HepG2 (cell line): ENCODE measurements at regions not wholly inside any gene's neighbourhood (a gene's known extent, or its start where the extent isn't known, plus 50 kb on each side); places are given as distances from the start of the nearest gene placed in this dataset.

ENCODE experiments used
- ATAC-seq: fragments of 200-7000 bp; cut with Tn5 transposase; 3 replicates; pipeline ENCODE4 v1.9.1; 2020; ENCODE audit warnings: mild to moderate bottlenecking, moderate library complexity
- BruUV-seq: library from RNA; stranded (reverse); fragments of 400-500 nt; replicated peaks from 2 replicates; lab custom pipeline; 2021; lab: Mats Ljungman, UMichigan
- CTCF ChIA-PET: fragments of 300-600 bp; formaldehyde crosslinking; extraction: SDS; loops from one replicate; lab custom pipeline; 2021; ENCODE audit warnings: low total read pairs, inconsistent platforms, low intra/inter-chr PET ratio; lab: Yijun Ruan, JAX
- POLR2A ChIA-PET: fragments of 350-600 bp; sonication (Branson Sonifier 250); formaldehyde crosslinking; loops from one replicate; lab custom pipeline; 2020; ENCODE audit warnings: antibody characterized with exemption, inconsistent platforms; lab: Yijun Ruan, JAX
- DNase-seq: peaks from one replicate; pipeline ENCODE4 v3.0.0-alpha.2; 2015; ENCODE audit warnings: low spot score
- FAIRE-seq: peaks from 3 replicates; lab custom pipeline; 2011; peaks lifted over from hg19 to GRCh38; lab: Jason Lieb, UNC
- H2AFZ ChIP-seq: one replicate; pipeline ENCODE4 v1.6.1; 2011; ENCODE audit warnings: low read length, inconsistent platforms
- H3K27ac ChIP-seq: fragments of 300-600 bp; 3 replicates; pipeline ENCODE4 v1.8.0; 2011; ENCODE audit warnings: mixed run types, mild to moderate bottlenecking, mixed read lengths, low read length, inconsistent platforms; ENCODE audit not compliant: insufficient read depth; ENCODE audit errors: extremely low read length
- H3K27me3 ChIP-seq, 2 experiments: fragments of 200-600 bp in 1 of 2; 2 replicates in 1 of 2; 3 replicates in 1 of 2; pipeline versions ENCODE4 v1.6.0 to v1.8.0; 2011; ENCODE audit warnings: low read length in 2 of 2, mild to moderate bottlenecking in 2 of 2, moderate library complexity in 2 of 2, inconsistent platforms in 1 of 2; ENCODE audit not compliant: insufficient read depth in 2 of 2, control insufficient read depth in 1 of 2
- H3K36me3 ChIP-seq, 2 experiments: fragments of 200-600 bp in 1 of 2; replicated peaks in 1 of 2; 2 replicates in 1 of 2; 3 replicates in 1 of 2; pipeline versions ENCODE4 v1.5.1 to v1.8.0; 2011; ENCODE audit warnings: low read length in 2 of 2, inconsistent platforms in 1 of 2; ENCODE audit not compliant: insufficient read depth in 2 of 2, control insufficient read depth in 1 of 2
- H3K4me1 ChIP-seq: 2 replicates; pipeline ENCODE4 v1.5.1; 2012; ENCODE audit warnings: low read length, inconsistent platforms; ENCODE audit not compliant: insufficient read depth
- H3K4me2 ChIP-seq: 2 replicates; pipeline ENCODE4 v1.6.0; 2011; ENCODE audit warnings: low read depth, low read length, inconsistent platforms
- H3K4me3 ChIP-seq, 3 experiments: fragments of 200-600 bp in 1 of 3; sonication (generic), shearing (Covaris generic) in 1 of 3; replicated peaks in 1 of 3; 2 replicates each; pipeline ENCODE4 v1.5.1; 2011 to 2016; ENCODE audit warnings: low read length in 3 of 3, inconsistent platforms in 2 of 3, low read depth in 2 of 3, mild to moderate bottlenecking in 2 of 3, control low read depth in 1 of 3, mixed read lengths in 1 of 3; ENCODE audit not compliant: insufficient read depth in 1 of 3
- H3K79me2 ChIP-seq: one replicate; pipeline ENCODE4 v1.6.1; 2011; ENCODE audit warnings: low read length, inconsistent platforms; ENCODE audit not compliant: insufficient read depth
- H3K9ac ChIP-seq: 2 replicates; pipeline ENCODE4 v1.6.0; 2011; ENCODE audit warnings: mild to moderate bottlenecking, low read depth, low read length, inconsistent platforms; ENCODE audit not compliant: insufficient read depth
- H3K9me3 ChIP-seq: 2 replicates; pipeline ENCODE4 v1.5.1; 2012; ENCODE audit warnings: mild to moderate bottlenecking, low read length
- H4K20me1 ChIP-seq: 2 replicates; pipeline ENCODE4 v1.6.0; 2011; ENCODE audit warnings: inconsistent platforms, mild to moderate bottlenecking, low read length, moderate library complexity; ENCODE audit not compliant: insufficient read depth
- REXO4 ChIP-seq: sonication (generic); formaldehyde crosslinking; IDR thresholded peaks from 2 replicates; pipeline ENCODE4 v1.8.0; 2022; ENCODE audit warnings: missing genetic modification reagents, mild to moderate bottlenecking, borderline replicate concordance
- RFX1 ChIP-seq: fragments of 450-650 bp; IDR thresholded peaks from 2 replicates; pipeline ENCODE4 v1.6.1; 2017
- SETDB1 ChIP-seq: sonication (generic); formaldehyde crosslinking; IDR thresholded peaks from 2 replicates; pipeline ENCODE4 v1.5.1; 2020; ENCODE audit warnings: missing genetic modification reagents, mild to moderate bottlenecking, borderline replicate concordance
- SNRNP70 ChIP-seq: fragments of 200-400 bp; formaldehyde crosslinking; IDR thresholded peaks from 2 replicates; pipeline ENCODE4 v1.6.1; 2017; ENCODE audit warnings: mild to moderate bottlenecking, low read depth, low read length, moderate library complexity
- SRSF4 ChIP-seq: fragments of 200-400 bp; formaldehyde crosslinking; IDR thresholded peaks from one replicate; pipeline ENCODE4 v1.6.1; 2018; ENCODE audit warnings: mild to moderate bottlenecking, low read depth, low read length, moderate library complexity; ENCODE audit not compliant: poor library complexity, severe bottlenecking
- TOPORS ChIP-seq: sonication (generic); formaldehyde crosslinking; IDR thresholded peaks from 2 replicates; pipeline ENCODE4 v1.8.0; 2023; ENCODE audit warnings: mild to moderate bottlenecking, missing genetic modification reagents
- ZFP36L1 ChIP-seq: sonication (generic); formaldehyde crosslinking; IDR thresholded peaks from 2 replicates; pipeline ENCODE4 v1.8.0; 2022; ENCODE audit warnings: mild to moderate bottlenecking, missing genetic modification reagents, moderate library complexity
- ZFP41 ChIP-seq: sonication (generic); formaldehyde crosslinking; IDR thresholded peaks from 2 replicates; pipeline ENCODE4 v1.4.0; 2020; ENCODE audit warnings: mild to moderate bottlenecking, missing genetic modification reagents, borderline replicate concordance
- ZIK1 ChIP-seq: sonication (generic); formaldehyde crosslinking; IDR thresholded peaks from 2 replicates; pipeline ENCODE4 v1.5.0; 2020; ENCODE audit warnings: mild to moderate bottlenecking, low read depth, missing genetic modification reagents, borderline replicate concordance
- ZNF331 ChIP-seq: sonication (generic); formaldehyde crosslinking; IDR thresholded peaks from 2 replicates; pipeline ENCODE4 v1.4.0; 2020; ENCODE audit warnings: missing genetic modification reagents
- WGBS: methylation state at CpG from one replicate; pipeline ENCODE4 v1.1.6; 2017; ENCODE audit warnings: low lambda C conversion rate; 5-methylcytosine and 5-hydroxymethylcytosine counted together
- in situ Hi-C: cut with HindIII; loops from 2 replicates; pipeline ENCODE4 v1.10.0; 2017; ENCODE audit warnings: low pct_unique_long_range_greater_than_20kb; ENCODE audit not compliant: extremely low pct_ligation_motif_present
- intact Hi-C: fragments of 100-400 bp; cut with micrococcal nuclease; formaldehyde crosslinking; loops from one replicate; pipeline ENCODE4 v1.10.0; 2022; ENCODE audit not compliant: unreplicated experiment
- TF ChIP-seq, protein P1 (sequence below): sonication (generic); formaldehyde crosslinking; IDR thresholded peaks from 2 replicates; pipeline ENCODE4 v1.4.0; 2020; ENCODE audit warnings: mild to moderate bottlenecking, low read depth, missing genetic modification reagents

- TF ChIP-seq ZNF331 (CRISPR knock-in tag) (no peak), SNRNP70 (no peak), ZFP36L1 (no peak), RFX1 (no peak)
- TF ChIP-seq, protein P1, sequence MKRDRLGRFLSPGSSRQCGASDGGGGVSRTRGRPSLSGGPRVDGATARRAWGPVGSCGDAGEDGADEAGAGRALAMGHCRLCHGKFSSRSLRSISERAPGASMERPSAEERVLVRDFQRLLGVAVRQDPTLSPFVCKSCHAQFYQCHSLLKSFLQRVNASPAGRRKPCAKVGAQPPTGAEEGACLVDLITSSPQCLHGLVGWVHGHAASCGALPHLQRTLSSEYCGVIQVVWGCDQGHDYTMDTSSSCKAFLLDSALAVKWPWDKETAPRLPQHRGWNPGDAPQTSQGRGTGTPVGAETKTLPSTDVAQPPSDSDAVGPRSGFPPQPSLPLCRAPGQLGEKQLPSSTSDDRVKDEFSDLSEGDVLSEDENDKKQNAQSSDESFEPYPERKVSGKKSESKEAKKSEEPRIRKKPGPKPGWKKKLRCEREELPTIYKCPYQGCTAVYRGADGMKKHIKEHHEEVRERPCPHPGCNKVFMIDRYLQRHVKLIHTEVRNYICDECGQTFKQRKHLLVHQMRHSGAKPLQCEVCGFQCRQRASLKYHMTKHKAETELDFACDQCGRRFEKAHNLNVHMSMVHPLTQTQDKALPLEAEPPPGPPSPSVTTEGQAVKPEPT (CRISPR knock-in tag), result no peak
- TF ChIP-seq, all 625 proteins: peak for 0
Measured at GRCh38 chr5:67402526-67402925, 205.9 kb upstream of the CD180 start (continued).

DNA sequence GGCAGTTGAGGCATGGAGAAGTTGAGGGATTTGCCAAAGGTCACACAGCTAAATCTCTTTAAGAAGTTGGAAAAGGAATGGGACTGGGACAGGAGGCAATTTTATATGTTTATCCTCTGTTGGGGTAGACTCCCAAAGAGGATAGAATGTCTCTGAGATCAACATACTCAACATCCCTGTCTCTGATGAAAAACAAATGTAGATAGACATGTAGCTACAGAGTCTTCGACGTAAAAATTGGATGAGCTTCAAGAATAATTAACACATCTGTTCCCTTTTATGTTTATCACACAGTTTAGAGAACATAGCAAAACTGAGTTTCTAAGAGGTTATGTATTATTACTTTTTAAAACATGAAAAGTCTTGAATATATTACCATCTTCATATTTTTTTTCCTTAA, 204.6 kb upstream of the CD180 start:
- intact Hi-C loops (no loop called here), in situ Hi-C loops (no loop called here)
- ChIA-PET CTCF (no interaction called here), POLR2A (no interaction called here)
- Histone ChIP-seq H3K79me2 (no peaks in the 10 kb centered on the region), H4K20me1 (no peaks in the 10 kb centered on the region), H3K4me2 (no peak overlapping the region), H3K9me3 (no peaks in the 10 kb centered on the region), H3K27me3 (no peaks in the 10 kb centered on the region), H3K9ac (no peak overlapping the region), H3K27ac (no peak overlapping the region), H3K4me3 (no peak overlapping the region), H3K36me3 (no peaks in the 10 kb centered on the region), H2AFZ (no peak overlapping the region), H3K4me1 (no peaks in the 10 kb centered on the region)
- no peak for ATAC-seq
- 62% methylated on average over 2 of the region's 2 CpGs for WGBS
- TF ChIP-seq SRSF4 (no peak), REXO4 (CRISPR knock-in tag) (no peak), SETDB1 (CRISPR knock-in tag) (no peak), TOPORS (CRISPR knock-in tag) (no peak), ZFP41 (no peak), ZIK1 (CRISPR knock-in tag) (no peak)
- DNase-seq, result no peak
- no peak for FAIRE-seq
- no TSS peak for BruUV-seq
